HEK293 (cell line): ENCODE measurements at regions not wholly inside any gene's neighbourhood (a gene's known extent, or its start where the extent isn't known, plus 50 kb on each side); places are given as distances from the start of the nearest gene placed in this dataset.

ENCODE experiments used
- CTCF ChIP-seq: fragments of 450-650 bp; formaldehyde crosslinking; IDR thresholded peaks from 2 replicates; pipeline ENCODE4 v1.5.1; 2016; ENCODE audit warnings: missing biosample characterization, missing genetic modification characterization
- ZNF670 ChIP-seq: fragments of 450-650 bp; formaldehyde crosslinking; IDR thresholded peaks from 2 replicates; pipeline ENCODE4 v1.5.1; 2016; ENCODE audit warnings: missing biosample characterization, missing genetic modification characterization, low read depth
- TF ChIP-seq, protein P1 (sequence below): fragments of 450-650 bp; formaldehyde crosslinking; IDR thresholded peaks from 2 replicates; pipeline ENCODE4 v1.5.1; 2016; ENCODE audit warnings: missing biosample characterization, missing genetic modification characterization

GRCh38 chr5:36494841-36495601 is 111.4 kb upstream of the SLC1A3 start:
- no peak for TF ChIP-seq CTCF (tag by site-specific recombination)
- TF ChIP-seq, protein P1, sequence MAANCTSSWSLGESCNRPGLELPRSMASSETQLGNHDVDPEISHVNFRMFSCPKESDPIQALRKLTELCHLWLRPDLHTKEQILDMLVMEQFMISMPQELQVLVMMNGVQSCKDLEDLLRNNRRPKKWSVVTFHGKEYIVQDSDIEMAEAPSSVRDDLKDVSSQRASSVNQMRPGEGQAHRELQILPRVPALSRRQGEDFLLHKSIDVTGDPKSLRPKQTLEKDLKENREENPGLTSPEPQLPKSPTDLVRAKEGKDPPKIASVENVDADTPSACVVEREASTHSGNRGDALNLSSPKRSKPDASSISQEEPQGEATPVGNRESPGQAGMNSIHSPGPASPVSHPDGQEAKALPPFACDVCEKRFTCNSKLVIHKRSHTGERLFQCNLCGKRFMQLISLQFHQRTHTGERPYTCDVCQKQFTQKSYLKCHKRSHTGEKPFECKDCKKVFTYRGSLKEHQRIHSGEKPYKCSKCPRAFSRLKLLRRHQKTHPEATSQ (tag by site-specific recombination) = no peak
- TF ChIP-seq ZNF670 = no peak
